ENCODE measurements at regions not wholly inside any gene's neighbourhood (a gene's known extent, or its start where the extent isn't known, plus 50 kb on each side); places are given as distances from the start of the nearest gene placed in this dataset.

- no peak for DNase-seq
These were observed 68.5 kb downstream of the MRPL36 start for GRCh38 chr5:1731091-1731639.

GRCh38 chr5:1730487-1730847 is 69.2 kb downstream of the MRPL36 start:
- DNase-seq = no peak

- no peak for DNase-seq
These were observed 69.8 kb downstream of the MRPL36 start for GRCh38 chr5:1729641-1730486.

GRCh38 chr5:1728846-1729245 is 70.8 kb downstream of the MRPL36 start:
- no peak for DNase-seq

DNA sequence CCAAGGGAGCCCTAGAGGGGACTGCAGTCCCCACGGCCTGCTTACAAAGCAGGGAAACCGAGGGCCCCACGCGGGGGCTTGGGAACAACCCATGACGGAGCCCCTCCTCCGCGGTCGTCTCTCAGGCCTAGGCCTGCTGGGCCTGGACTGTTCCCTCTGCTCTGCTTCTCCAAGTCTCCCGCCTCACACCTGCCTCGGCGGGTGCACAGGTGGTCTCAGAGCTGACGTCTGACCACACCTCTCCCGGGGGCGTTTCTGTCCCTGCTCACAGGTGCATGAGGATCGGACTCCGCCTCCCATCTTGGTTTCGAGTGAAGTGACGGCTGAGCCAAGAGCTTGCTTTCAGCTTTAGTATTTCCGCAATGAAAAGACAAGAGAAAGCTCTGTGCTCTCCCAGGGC is 72.1 kb downstream of the MRPL36 start:
- no peak for DNase-seq

DNA sequence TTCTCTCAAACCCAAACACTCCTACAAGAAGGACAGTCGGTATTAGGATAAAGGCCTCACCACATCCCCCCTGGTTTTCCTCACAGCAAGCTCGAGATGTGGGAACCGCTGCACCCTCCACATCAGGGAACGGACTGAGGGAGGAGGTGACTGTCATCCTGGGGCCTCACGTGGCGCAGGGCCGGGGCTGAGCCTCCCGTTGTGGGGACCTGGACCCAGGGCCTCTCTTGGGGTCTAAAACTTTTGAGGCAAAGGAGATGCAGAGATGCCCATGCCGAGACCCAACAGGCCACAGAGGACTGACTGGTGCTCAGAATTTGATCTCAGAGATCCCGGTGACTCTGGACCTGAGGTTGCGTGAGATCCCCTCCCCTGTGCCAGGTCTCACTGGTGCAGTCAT is 72.7 kb downstream of the MRPL36 start:
- DNase-seq = no peak

DNA sequence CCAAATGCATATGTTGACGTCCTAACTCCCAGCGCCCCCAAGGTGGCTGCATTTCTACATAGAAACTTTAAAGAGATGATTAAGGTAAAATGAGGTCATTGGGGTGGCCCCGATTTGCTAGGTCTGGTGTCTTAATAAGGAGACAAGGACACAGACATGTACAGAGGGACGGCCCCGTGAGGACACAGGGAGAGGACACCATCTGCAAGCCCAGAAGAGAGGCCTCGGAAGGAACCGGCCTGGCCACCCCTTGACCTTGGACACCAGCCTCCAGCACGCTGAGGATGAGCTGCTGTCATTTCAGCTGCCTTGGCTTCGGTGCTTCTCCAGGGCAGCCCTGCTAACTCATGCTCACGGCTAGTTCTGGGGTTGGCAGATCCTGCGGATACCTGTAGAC is 73.2 kb downstream of the MRPL36 start:
- DNase-seq = no peak

DNA sequence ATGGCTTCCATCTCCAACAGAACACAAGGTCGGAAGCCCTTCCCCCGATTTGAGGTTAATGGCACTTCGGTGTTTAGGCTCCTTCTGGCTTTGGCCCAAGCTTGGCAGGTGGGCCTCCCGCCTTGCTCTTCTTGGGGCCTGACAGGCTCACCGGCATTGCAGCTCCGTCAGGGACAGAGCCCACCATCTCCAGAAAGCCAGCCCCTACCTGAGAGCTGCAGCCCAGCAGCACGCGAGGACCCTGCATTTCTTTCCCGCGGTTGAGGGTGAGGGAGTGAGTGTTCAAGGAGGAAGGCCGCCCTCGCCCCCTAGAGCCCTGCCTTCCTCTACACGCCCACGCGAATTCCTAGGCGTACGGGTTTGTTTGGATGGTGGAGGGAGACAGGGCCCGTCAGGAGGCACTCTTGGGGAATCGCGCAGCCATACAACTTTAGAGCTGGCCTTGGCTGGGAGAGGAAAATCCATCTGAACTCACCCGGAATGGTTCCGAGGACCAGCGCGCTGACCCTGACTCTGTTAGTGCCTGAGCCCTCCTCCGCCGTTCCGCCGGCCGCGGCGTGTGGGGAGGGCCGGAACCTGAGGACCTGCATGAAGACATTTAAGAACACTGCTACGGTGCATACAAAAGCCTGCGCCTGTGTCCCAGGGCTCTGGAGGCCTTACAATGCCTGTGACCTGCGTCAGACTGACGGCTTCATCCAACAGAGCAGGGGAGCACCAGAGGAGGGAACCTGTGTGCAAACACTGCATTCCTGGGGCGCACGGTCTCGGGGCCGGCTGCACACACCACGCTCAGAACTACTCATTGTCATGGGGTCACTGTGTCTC is 73.8 kb downstream of the MRPL36 start:
- no peak for DNase-seq

GRCh38 chr5:1724822-1725602 is 74.6 kb downstream of the MRPL36 start:
- DNase-seq = peak; percentile 22

DNA sequence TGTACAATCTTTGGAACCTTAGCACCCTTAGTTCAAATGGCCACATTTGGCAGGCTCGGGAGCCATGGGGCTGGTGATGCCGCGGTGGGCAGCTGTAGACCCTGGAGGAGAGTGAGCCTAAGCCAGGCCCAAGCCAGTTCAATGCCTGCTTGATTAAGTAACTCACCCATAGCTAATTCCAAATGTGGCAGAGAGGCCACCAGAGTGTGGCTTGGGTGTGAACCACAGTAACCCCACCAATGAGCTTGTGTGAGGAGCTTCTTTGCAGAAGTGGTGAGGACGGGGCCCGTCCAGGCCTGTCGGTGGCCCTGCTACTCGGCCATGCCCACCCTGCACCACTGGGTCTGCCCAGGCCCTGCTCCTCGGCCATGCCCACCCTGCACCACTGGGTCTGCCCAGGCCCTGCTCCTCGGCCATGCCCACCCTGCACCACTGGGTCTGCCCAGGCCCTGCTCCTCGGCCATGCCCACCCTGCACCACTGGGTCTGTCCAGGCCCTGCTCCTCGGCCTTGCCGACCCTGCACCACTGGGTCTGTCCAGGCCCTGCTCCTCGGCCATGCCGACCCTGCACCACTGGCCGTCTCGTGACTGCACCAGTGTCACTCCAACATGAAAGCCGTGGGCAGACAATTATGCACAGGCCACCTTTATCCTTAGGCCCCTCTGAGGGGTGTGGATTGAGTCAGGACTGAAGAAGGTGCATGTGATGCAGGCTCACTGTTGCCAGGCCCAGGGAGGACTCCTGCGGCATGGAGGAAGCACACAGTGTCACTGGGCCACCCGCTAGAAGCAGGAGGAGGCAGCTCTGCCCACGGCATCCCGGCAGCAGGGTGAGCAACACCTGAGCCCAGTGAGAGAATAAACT is 75.4 kb downstream of the MRPL36 start:
- DNase-seq = no peak

DNA sequence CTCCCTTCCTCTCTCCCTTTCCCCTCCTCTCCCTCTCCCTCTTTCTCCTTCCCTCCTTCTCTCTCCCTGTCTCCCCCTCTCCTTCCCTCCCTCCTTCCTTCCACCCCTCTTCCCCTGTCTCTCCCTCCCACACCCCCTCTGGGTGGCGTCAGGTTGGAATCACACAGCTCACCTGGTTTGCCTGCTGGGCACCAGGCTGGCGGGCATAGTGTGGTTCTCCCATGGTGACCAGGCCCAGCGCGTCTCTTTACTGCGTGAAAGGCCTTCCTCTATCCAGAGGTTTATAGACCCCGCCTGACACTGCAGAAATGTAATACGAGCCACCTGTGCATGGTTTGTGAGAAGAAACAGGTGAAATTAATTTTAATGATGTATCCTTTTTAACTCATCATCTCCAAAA is 76.2 kb downstream of the MRPL36 start:
- no peak for DNase-seq

DNA sequence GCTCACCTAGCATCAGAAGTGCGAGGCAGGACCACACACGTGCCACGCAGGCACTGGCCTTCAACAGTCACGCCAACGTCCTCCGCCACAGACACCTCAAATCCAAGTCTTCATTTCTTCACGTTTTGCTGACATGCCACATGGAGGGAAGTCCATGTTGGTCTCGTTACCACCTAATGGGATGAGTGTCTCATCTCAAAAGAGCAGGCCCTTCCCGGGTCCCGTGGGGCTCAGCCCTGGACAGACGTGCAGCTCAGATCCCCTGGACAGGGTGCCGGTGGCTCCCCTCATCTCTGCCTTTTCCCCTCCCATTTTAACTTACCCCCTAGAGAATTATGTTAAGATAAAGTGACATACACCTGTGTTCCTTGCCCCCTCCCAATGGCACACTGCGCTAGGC is 76.8 kb downstream of the MRPL36 start:
- no peak for DNase-seq

GRCh38 chr5:1720396-1721110 is 79.1 kb downstream of the MRPL36 start:
- no peak for DNase-seq

DNA sequence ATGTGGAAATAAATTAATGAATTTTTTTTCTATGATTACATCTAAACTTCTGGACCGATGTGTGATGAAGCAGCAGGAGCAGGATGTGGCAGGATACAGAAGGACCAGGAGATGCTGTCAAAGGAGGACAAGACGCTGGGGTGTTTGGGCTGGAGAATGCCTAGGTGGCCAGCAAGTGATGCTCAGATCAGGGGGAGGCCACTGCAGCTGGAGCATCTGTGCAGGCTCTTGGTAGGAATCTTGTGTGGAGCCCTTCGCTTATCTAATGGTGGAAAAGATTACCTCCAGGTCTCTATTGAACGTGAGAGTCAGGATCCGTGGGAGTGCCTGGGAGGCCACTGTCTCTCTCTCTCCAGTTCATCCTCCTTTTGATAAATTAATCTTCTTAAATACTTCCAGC is 79.8 kb downstream of the MRPL36 start:
- DNase-seq = no peak

DNA sequence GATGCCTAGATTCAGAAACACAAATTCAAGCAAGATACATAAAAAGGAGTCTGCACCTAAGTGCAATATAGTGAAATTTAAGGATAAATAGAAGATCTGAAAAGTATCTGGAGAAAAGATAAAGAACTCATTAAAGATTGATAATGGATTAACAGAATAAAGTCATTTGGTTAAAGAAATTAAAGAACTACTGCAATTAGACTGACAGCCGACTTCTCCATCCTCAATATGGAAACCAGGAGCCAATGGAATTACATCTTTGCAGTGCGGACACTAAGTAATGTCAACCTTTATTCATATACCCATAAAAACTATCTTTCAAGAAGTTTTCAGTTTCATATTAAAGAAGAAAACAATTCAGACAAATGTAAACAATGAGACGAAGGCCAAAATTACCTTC is 81.0 kb downstream of the MRPL36 start:
- no peak for DNase-seq

- peak; percentile 50 for DNase-seq
These were observed 89.5 kb downstream of the MRPL36 start for GRCh38 chr5:1710091-1710490.

GRCh38 chr5:1709171-1709803 is 90.3 kb downstream of the MRPL36 start:
- no peak for DNase-seq

DNA sequence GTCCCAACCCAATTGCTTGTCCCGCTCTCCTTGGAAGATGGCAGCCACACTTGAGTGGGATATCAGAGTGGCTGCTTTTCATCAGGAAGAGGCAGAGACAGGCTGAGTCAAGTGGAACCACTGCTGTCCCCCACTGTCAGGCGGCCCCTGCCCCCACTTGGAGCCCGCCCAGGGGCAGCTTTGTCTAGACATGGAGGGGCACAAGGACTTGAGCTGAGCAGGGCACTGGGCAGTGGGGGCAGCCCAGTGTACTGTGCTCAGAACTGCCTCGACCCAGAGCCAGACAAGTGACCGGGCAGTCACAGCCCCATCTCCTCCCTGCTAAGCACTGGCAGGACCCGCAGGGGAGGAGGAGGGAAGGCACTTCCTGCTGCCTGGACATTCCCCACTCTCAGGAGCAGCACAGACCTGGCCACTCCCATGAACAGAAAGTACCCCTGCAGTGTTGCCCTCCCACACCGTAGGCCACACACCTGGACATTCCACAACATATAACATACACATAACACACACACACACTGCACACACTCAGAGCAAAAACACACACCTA is 91.0 kb downstream of the MRPL36 start:
- DNase-seq = no peak

- no peak for DNase-seq
These were observed 92.2 kb downstream of the MRPL36 start for GRCh38 chr5:1707467-1707866.

- no peak for DNase-seq
These were observed 93.2 kb downstream of the MRPL36 start for GRCh38 chr5:1706428-1706827.

GRCh38 chr5:1706021-1706420 is 93.6 kb downstream of the MRPL36 start:
- no peak for DNase-seq
